ENCODE measurements at regions not wholly inside any gene's neighbourhood (a gene's known extent, or its start where the extent isn't known, plus 50 kb on each side); places are given as distances from the start of the nearest gene placed in this dataset.

DNA sequence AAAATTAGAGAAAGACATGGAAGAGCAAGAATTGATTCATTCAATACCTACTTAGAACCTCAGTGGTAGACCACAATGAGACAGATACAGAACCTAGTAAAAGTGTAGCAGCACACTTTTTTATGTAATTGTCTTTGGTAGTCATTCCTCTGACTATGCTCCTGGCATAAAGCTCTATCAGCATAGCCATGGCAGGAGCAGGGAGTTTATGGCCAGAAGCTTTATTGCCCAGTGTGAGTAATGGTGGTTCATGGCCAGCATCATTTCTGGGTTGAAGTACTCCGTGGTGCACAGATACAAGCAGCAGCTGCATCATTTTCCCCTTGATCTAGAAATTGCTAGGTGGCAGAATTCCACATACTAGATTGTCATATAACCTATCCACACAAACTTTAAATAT is 352.6 kb downstream of the TBC1D4 start:
- TF ChIP-seq CTCF (IDR thresholded peaks at IDR 0.05): no peak
- TF ChIP-seq POLR2A (IDR thresholded peaks at IDR 0.05): no peak
